NCI-H526 (cell line): ENCODE measurements at regions not wholly inside any gene's neighbourhood (a gene's known extent, or its start where the extent isn't known, plus 50 kb on each side); places are given as distances from the start of the nearest gene placed in this dataset.

ENCODE experiments used
- DNase-seq, 2 experiments: peaks; one replicate each; lab custom pipeline; 2025; lab: John Stamatoyannopoulos, UW

DNA sequence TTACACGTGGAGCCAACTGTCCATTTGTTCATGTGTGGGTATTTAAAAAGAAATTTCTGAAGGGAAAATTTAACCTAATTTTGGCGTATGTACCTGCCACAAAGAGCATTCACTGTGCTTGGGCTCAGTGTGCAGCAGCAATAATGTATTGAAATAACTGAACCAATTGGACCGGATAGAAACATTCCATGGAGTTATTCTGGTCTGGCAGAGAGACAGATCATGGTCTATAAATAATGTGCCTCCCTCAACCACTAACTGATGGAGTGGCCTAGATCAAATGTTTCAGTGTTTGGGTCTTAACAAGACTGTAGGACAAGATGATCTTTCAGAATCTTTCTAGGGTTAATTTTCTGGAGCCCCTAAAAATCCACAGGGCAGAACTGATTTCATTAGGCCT is 469.7 kb downstream of the PRELID2 start:
- DNase-seq, result no peak

DNA sequence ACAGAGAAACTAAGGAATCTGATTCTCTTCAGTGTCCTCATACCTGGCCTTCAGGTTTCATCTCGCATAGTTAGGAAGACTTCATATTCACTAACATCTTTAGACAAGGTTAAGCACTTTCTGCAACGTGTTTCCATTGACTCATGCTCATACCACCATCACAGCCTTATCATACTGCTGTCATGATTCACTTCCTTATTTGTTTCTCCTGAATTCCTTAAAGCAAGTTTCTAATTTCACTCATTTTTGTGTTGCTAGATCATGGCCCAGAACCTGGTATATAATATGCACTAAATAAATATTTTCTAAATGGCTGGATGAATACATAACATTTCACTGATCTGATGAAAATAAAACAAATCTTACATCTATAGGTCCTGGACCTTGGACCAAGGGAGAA is 472.9 kb downstream of the PRELID2 start:
- DNase-seq, result no peak

DNA sequence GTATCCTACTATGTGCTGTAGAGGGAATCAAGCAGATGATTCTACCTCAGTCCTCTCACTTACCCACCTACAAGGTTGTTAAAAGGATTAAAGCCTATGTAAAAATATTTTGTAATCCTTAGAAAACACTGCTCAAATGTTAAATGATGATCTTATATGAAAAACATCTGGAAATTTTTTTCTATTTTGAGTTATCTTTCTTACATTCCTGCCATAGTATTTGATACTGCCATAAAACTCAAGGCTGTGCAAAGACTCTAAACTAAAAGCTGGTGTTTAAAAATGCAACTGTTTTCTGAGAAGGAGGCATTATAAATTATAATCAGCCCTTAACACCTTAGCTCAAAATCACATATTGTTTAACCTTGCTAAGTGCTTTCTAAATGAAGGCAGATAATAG is 474.2 kb downstream of the PRELID2 start:
- no peak for DNase-seq

DNA sequence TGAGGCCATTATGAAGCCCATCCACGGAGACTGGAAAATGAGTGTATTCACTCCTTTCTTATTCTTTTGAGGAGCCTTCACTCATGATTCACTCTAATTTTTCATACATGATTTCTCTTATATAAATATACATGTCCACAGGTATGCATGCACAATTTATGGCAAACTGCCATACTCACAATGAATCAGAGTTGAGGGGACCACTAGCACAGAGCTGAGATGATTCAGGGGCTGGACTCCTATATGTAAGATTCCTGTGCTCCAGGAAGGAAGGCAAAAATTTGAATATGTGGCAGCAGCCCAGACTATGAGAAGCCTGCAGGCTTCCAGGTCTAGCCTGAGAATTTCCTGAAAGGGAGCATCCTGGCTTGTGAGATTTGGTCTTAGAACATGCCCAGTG is 484.6 kb downstream of the PRELID2 start:
- no peak for DNase-seq

DNA sequence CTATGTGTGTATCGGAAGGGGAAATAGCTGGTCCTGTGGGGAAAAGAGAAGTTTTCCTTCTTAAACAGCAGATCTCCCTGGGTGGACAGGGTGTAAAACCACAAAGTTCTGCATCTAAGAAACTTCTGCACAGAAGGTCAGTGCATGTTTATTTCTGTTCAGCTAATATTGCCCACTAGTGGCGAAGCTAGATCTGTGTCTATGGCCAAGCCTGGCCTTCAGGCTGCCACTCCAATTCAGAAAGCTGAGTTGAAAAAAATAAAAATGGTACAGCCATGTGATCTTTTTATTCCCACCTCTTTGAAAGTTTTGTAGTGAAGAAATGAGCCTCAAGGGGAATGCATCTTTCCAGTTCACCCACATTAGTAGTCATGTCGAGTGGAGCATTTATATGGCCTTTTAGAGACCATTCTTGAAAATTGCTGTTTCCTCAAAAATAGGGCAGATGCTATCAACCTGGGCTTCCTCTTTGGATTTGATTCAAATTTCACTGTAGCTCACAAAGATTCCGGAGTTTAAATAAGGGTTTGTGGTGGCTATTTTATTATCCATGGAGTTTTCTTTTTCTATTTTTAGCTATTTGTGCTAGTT is 488.0 kb downstream of the PRELID2 start:
- peak in 1 of 2 experiments; percentile 34 for DNase-seq

DNA sequence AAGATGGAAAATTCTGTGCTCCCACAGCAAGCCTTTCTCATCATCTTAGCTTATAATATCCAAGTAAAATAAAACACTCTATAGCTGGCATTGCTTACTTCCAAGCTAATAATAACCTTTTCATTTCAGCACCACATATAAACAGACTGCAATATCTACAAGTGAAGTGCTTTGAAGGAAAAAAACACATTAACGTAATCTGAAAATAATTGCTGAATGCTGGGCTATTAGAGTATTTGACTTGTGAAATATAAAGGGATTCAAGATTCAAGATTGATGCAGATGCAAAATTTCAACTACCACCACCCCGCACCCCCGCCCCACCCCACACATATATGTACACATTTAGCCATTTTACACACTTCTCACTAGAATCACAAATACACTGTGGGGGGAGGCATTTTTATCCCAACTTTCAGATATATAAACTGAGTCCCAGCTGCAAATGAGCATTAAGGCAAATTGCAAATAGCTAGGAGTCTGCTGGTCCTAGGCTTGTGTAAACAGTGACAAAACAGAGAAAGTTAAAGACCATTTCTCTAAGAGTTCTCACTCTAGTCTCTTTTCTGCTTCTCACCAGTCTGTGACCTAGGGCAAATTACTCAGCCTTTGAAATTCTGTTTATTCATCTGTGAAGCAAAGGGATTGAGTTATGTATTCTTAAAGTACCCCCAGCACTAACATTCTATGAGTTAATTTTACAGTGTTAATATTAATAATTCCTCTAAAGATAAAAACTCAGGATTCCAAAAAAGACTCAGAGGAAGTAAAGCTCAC is 489.4 kb downstream of the PRELID2 start:
- DNase-seq, result no peak

DNA sequence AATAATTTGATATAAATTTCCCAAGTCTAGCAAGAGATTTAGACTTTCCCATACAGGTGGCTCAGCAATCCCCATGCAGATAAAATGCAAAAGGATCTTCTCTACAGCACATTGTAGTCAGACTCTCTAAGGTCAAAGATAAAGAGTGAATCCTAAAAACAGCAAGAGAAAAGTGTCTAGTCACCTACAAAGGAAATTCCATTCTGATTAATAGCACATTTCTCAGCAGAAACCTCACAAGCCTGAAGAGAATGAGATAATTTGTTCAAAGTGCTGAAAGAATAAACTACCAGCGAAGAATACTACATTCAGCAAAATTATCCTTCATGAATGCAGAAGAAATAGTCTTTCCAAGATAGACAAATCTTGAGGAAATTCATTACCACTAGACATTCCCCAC is 493.3 kb downstream of the PRELID2 start:
- no peak for DNase-seq

DNA sequence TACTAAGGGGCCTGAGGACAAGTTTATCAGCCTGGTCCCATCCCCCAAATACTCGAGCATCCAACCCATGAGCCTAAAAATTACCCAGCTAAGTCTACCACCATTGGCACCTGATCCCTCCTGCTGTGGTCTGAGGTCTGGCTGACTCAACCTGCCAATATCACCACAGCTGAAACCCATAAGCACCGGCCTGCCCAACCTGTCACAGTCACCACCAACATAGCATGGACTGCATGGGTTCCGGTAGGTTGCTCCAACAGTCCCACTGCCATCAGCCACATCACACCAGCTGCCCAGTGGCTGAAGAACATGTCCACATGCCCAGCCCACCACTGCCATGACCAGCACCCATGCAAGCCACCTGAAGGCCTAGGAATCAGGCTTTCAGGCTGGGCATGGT is 495.0 kb downstream of the PRELID2 start:
- no peak for DNase-seq

DNA sequence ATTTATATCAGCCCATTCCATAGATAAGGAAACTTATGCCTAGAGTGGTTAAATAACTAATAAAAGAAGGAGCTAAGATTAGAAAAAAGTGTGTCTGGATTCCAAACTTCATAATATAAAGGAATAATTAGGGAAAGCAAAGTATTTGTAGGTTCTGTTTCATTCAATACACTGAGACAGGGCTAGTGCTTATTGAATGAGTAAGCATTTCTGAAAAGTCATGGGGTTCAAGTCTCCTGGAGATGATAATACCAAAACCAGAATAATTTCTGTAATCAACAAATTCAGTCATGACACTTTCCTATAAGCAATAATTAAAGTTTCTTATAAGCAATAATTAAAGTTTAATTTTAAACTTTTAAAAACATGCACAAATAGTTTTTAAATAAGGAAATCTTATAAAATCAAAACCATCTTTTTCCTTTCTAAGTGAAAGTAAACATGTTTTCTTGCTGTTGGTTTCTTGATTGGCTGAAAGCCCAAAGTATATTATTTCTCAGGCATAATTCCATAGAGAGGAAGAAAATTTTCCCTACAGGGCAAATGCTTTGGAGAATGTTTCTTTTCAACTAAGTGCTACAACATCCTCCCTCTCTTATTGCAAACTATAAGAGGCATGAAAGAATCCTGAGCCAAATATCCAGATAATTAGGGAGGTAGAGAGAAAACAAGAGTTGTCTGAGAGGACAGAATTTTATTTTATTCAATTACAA is 510.2 kb downstream of the PRELID2 start:
- no peak for DNase-seq

DNA sequence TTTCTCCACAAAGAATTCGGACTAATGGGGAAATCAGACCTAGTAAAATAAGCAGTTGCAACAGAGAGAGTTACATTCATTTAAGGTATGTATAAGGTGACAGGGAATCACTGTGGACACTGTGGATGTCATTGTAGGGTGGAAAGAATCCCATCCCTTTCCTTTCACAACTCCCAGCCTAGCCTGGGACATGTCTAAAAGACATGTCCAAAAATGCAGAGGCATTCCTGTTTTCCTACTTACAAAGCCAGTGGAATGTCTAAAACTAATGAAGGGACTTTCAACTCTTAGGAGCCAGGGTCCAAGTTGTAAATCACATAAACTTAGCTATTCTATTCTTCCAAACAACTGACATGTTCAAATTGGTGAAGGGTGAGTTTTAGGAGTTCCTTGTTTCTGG is 511.0 kb downstream of the PRELID2 start:
- DNase-seq, result no peak

DNA sequence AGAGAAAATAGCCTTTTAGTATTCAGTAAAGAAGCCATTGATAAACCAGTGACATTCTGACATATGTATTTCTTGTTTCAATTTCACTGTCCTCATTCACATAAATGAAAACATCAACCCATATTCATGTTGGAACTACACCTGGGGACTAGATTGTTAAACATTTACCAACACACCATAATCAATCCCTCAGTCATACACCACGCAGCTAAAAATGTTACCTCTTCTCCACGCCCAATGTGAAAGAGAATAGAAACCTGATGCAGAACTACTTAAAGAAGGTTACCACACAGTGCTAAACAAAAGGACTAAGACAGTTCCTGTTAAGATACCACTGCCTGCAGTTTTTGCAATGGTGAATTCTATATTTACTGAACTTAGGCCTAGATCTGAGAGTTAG is 518.9 kb downstream of the PRELID2 start:
- DNase-seq, result no peak

DNA sequence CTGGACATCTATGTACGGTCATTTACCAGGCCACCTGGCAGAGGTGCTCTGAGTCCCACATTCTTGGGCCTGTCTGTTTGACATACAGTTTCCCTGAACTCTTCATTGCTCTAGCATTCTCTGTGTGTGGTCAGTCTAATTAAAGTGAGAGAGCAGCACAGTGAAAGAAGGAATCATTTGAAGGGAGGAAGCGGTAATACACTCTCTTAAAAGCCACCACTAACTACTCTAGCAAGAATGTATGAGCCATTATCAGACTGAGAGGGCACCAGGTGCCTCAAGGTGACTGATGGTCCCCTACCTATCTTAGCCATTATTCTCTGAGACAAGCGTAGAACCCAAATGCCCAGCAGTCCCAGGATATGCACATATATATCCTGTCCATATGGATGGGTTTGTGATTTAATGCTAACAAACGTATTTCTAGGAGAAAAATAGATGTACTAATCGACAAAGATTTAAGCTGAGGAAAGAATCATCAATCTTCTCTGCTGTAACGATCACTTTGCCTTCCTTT is 527.2 kb downstream of the PRELID2 start:
- no peak for DNase-seq

DNA sequence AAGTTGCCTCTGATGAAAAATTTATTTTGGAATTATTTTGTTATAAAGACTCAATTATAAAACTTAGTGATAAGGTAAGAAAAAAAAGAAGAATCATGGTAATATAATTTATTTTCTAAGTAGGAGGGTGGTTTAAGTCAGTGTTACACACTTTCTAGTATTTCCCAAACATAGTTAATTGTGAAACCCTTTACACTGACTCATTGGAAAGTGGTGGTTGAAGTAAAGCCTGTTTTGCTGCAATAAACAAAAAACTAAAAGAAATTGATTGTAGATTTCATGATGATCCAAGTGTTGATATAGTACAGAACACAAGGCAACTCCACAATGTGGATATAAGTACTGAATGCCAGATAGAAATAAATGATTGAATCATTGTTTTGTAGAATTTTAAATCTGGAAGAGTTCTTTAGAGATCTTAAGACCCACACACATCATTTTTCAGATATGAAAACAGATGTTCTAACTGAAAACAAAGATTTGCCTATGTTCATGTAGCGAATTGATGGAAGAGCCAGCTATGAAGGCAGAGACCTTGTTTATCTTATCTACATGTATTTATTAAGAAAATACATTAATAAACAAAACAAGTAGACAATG is 539.8 kb downstream of the PRELID2 start:
- no peak for DNase-seq

DNA sequence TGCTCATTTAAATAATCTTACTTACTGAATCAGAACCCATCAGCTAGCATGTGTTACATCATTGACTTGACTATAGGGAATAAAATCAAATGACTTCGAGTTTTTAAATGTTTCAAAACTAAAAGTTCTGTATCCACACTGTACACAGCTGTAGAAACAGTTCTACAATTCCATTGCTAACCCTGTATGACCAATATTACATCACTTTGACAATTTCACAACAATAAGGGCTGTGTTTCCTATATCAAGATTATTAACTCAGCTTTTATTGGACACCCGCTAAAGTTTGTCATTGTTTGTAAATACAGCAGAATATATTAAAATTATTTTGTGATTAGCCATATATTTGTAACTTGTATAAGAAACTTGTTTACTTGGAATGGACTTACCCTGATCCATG is 540.8 kb downstream of the PRELID2 start:
- no peak for DNase-seq

DNA sequence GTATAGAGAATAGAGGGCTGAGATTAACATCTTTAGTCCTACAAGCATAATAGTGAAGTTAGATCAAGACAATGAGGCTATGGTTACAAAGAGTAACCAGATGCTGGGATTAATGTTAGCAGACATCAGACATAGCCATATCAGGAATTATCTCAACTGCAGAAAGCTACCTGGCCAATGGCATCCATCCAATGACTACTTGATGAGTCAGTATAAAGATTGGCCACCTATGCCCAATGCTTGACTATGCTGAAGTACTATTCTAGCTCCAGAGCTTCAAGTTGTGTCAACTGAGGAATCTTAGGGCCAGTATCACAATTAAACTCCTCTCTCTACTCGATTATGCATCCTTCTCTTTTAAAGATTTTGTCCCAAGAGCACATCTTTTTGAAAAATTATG is 541.4 kb downstream of the PRELID2 start:
- DNase-seq, result no peak

DNA sequence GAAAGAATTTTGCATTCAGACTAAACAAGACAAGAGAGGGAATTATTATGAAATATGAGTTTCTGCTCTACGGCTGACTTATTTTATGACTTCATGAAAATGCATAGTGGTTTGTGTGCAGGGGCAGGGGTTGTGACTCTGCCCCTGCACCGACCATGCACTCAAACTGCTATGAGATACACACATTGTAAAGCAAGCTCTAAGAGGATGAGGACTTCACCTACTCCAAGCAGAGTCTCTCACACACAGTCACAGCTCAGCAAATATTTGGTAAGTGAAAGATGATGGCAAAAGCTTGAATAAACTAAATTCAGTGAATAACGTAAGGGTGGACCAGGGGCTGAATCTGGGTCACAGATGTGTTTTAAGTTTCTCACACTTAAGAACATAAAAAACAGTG is 542.9 kb downstream of the PRELID2 start:
- DNase-seq, result peak in 1 of 2 experiments; percentile 46

DNA sequence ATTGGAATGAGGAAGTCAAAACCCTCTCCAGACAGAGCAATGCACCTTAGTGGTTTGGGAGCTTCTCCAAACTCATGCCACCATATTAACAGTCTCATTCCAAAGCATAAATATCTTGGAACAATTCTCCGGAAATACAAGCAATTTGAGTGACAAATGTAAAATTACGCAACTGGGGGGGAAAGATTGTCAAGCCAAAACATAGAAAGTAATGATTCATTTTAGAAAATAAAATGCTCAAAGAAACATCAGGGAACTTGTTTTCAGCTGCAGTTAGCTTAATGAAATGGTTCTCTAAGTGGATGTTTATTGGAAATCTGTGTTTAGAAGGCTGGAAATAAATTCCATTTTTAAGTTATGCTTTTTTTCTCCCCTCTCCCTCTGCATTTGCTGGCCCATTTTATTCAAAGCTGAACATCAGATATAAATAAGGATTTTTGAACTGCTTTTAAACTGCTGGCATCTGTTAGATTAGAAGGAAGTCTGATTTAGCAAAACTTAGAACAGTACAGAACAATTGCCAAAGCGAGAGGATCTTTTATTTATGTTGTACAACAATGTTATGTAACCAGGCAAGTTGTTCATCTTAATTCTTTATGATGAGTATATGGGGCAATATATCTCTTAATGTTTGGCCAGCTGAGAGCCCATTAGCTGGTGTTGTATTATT is 551.9 kb downstream of the PRELID2 start:
- DNase-seq, result no peak

DNA sequence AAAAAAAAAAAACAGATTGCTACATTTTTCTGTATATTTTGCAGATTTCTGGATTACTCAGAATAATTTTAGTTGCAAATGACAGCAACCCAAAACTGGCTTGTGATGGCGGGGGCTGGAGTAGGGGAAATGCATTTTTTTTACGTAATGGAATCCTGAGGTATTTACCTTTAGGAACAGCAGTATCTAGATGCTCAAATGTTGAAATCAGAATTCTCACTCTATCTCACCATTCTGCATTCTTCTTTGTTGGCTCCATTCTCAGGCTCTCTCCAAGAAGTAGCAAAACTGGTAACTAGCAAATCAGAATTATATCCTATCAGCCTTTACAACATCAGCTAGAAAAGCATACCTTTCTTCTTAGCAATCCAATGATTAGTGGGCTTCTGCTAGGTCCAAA is 554.3 kb downstream of the PRELID2 start:
- DNase-seq, result no peak

DNA sequence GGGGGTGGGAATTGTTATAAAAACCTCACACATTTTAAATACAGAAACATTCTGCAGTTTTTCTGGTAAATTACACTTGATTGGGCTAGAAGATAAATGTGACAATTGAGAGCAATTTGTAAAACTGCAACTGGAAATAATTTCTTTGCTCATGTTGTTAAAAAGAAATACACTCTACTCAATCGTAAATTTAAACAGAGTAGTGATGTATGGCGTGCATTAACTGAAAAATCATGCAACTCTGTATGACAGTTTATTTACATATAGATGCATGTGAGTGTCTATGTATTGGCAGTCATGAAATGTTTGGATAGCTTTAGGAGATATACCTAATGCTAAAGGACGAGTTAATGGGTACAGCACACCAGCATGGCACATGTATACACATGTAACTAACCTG is 554.9 kb downstream of the PRELID2 start:
- no peak for DNase-seq

DNA sequence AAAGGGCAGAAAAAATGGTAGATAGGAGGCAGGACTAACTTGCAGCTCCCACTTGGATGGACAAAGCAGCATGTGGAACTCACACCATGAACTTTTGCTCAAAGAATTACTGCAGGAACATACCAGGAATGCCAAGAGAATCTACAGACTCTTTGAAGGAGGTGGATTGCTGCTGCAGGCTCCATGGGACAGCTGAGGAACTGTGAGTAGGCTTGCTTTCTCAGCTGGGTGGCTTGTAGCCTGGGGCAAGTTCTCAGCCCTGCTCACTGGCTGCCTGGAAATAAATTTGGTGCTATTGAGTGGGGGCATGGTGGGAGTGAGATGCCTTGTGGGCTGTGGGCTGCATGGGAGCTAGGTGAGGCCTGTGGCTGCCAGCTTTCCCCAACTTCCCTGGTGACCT is 574.5 kb downstream of the PRELID2 start:
- no peak for DNase-seq

DNA sequence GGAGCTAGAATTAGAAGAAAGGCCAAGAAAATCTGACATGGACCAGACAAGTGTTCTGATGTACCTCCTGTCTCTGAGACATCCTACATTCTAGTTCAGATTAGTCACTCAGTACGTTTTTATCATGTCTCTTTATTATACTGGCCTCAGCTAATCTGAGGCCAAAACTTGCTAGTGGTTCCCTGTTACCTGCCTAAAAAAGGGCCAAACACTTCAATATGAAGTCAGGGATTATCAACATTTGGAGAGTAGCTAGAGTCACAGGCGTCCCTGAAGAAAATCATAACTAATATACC is 587.4 kb downstream of the PRELID2 start:
- no peak for DNase-seq

DNA sequence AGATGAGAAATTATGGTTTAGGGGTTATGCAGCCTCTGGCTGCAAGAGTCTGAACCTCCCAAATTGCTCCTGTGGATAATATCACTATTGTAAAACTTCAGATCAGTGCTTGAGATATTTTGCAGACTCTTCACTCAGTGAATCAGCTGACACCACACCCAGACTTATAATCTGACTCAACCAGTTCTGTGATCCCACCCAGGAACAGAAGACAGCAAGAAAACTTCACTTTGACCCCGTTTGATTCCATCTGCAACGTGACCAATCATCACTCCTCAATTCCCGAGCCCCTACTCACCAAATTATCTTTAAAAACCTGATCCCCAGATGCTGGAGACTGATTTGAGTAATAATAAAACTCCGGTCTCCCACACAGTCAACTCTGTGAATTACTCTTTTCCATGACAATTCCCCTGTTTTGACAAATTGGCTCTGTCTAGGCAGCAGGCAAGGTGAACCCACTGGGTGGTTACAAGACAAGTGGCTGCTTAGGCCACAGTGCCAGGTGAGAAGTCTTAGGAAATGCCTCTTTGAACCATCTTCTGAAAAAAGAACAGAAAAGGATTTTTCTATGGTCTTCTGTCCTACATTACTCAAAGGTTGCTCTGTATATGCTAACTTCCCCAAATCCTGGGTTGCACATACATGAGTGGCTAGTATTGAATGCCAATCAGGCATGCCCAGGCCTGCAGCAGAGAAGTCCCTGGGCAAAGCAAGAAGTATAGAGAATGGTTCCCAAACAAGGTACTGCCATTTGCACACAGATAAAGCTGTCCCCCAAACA is 588.0 kb downstream of the PRELID2 start:
- DNase-seq, result no peak
